Tibial nerve (tissue), 4 donors: ENCODE measurements at regions not wholly inside any gene's neighbourhood (a gene's known extent, or its start where the extent isn't known, plus 50 kb on each side); places are given as distances from the start of the nearest gene placed in this dataset.
"Not testable (repeated sequence)": the region's sequence is repeated elsewhere in the genome, so short reads cannot be mapped to it uniquely, and the experiment has no call there.

ENCODE experiments used
- DNase-seq, 2 donors: peaks; one replicate each; pipeline ENCODE4 v3.0.0-alpha.2; 2019; ENCODE audit warnings: low spot score in 2 of 2
- H3K27ac ChIP-seq, 4 donors: fragments of 200-600 bp; sonication (generic) in 3 of 4; one replicate each; pipeline ENCODE4 v1.5.1; 2017 to 2019; ENCODE audit warnings: mild to moderate bottlenecking in 1 of 4
- H3K27me3 ChIP-seq, 2 donors: fragments of 200-600 bp; sonication (generic) in 1 of 2; one replicate each; pipeline versions ENCODE4 v1.5.1 to v1.6.0; 2017 to 2019
- H3K36me3 ChIP-seq, 3 donors: fragments of 200-600 bp; sonication (generic); one replicate each; pipeline ENCODE4 v1.5.1; 2018 to 2019
- H3K4me1 ChIP-seq, 4 donors: fragments of 200-600 bp; sonication (generic) in 3 of 4; one replicate each; pipeline ENCODE4 v1.5.1; 2017 to 2019
- H3K4me3 ChIP-seq, 4 donors: fragments of 200-600 bp; sonication (generic) in 3 of 4; one replicate each; pipeline ENCODE4 v1.5.1; 2017 to 2019; ENCODE audit warnings: mild to moderate bottlenecking in 1 of 4, moderate library complexity in 1 of 4
- H3K9me3 ChIP-seq, 4 donors: fragments of 200-600 bp; sonication (generic) in 3 of 4; one replicate each; pipeline ENCODE4 v1.5.1; 2017 to 2019
- EP300 ChIP-seq, 2 donors: sonication (generic); formaldehyde crosslinking; IDR thresholded peaks; one replicate each; pipeline ENCODE4 v1.6.1; 2017; ENCODE audit warnings: antibody characterized with exemption in 2 of 2, mild to moderate bottlenecking in 1 of 2
- POLR2A ChIP-seq, 2 donors: fragments of 450-650 bp; IDR thresholded peaks; one replicate each; pipeline ENCODE4 v1.6.1; 2017; ENCODE audit warnings: antibody characterized with exemption in 2 of 2, mild to moderate bottlenecking in 2 of 2, moderate library complexity in 2 of 2
- WGBS, 2 donors: methylation state at CpG; one replicate each; pipeline ENCODE4 v1.1.5; 2018; 5-methylcytosine and 5-hydroxymethylcytosine counted together
- TF ChIP-seq, protein P1 (sequence below), 5 experiments: fragments of 200-600 bp in 3 of 5; fragments of 450-650 bp in 2 of 5; sonication (generic) in 3 of 5; IDR thresholded peaks; one replicate each; pipeline ENCODE4 v1.5.1; 2016 to 2019; ENCODE audit warnings: antibody characterized with exemption in 5 of 5, mild to moderate bottlenecking in 3 of 5, moderate library complexity in 2 of 5

DNA sequence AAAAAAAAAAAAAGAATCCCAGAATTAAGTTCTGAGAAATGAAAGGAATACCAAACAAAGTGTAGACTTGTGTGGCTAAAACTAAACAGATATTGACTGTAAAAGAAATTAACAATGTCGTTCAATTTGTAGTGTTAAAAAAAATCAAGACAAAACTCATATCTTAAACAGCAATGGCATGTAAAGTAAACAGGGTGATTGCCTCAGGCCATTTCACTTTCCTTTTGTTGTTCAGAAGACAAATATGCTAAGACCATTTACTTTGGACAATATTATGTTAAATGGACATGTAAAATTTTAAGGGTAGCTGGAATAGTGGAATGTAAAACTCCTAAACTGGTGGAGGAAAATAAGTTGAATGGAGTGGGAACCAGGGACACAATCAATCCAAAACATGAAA lies 139.1 kb downstream of the RTP4 start:
- DNase-seq, result no peak
- Histone ChIP-seq H3K4me3 (no peak overlapping the region), H3K4me1 (no peaks in the 10 kb centered on the region), H3K27me3 (no peaks in the 10 kb centered on the region), H3K9me3 (peaks cover 0 to 3% (median 0%) of the 10 kb centered on the region in 4 donors), H3K27ac (no peak overlapping the region), H3K36me3 (no peaks in the 10 kb centered on the region)
- TF ChIP-seq POLR2A (IDR thresholded peaks at IDR 0.05) (no peak), EP300 (IDR thresholded peaks at IDR 0.05) (no peak)
- TF ChIP-seq, protein P1, sequence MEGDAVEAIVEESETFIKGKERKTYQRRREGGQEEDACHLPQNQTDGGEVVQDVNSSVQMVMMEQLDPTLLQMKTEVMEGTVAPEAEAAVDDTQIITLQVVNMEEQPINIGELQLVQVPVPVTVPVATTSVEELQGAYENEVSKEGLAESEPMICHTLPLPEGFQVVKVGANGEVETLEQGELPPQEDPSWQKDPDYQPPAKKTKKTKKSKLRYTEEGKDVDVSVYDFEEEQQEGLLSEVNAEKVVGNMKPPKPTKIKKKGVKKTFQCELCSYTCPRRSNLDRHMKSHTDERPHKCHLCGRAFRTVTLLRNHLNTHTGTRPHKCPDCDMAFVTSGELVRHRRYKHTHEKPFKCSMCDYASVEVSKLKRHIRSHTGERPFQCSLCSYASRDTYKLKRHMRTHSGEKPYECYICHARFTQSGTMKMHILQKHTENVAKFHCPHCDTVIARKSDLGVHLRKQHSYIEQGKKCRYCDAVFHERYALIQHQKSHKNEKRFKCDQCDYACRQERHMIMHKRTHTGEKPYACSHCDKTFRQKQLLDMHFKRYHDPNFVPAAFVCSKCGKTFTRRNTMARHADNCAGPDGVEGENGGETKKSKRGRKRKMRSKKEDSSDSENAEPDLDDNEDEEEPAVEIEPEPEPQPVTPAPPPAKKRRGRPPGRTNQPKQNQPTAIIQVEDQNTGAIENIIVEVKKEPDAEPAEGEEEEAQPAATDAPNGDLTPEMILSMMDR (IDR thresholded peaks at IDR 0.05), result no peak
- WGBS, 2 donors, result 67 to 69% methylated on average over 1 of the region's 1 CpG

DNA sequence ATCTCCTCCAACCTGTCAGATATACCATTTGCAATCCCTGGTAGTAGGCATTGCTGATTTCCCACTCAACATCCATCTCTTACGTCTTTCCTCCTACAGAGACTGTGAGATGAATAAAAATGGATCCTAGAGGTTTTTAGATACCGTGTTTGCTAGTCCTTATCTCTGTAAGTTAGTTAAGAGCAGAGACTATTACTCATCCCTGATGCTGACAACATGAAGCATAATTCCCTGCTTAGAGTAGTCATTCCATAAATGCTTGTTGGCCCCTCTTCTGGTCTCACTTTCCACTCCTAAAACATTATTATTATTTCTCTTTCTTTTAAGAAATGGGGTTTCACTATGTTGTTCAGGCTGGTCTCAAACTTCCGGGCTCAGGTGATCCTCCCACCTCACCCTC lies 136.2 kb downstream of the RTP4 start:
- H3K9me3 ChIP-seq, result no peaks in the 10 kb centered on the region
- no peaks in the 10 kb centered on the region for H3K27me3 ChIP-seq
- WGBS, 2 donors, result 79 to 95% methylated on average over 3 of the region's 3 CpGs
- no peak for DNase-seq
- H3K27ac ChIP-seq, result no peak overlapping the region
- H3K36me3 ChIP-seq, result no peaks in the 10 kb centered on the region
- H3K4me3 ChIP-seq, result no peak overlapping the region
- H3K4me1 ChIP-seq, result no peaks in the 10 kb centered on the region
- TF ChIP-seq POLR2A (IDR thresholded peaks at IDR 0.05) (no peak), EP300 (IDR thresholded peaks at IDR 0.05) (no peak)
- TF ChIP-seq, protein P1 (IDR thresholded peaks at IDR 0.05), result no peak

DNA sequence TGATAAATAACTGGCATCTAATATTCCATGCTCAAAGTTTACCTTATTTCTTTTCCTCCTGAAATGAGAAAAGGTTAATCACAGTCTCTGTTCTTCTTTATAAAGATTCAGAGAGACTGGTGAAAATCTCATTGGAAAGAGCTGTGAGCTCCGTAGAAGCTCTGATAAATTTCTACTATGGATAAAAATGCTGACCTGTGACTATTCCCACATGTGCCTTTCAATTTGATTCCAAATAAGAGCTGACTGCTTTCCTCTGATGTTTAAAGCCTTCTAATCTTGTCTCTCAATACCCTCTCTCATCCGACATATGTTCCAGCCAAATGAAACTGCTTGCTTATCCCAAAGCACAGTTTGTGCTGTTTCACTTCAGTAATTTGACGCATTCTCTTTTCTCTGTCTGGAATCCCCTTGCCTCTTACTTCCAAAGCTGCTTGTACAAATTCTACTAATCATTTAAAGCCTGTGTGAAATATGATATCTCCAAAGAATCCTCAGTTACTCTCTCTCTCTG lies 130.1 kb downstream of the RTP4 start:
- H3K27me3 ChIP-seq, result no peaks in the 10 kb centered on the region
- peaks cover 0 to 4% (median 0%) of the 10 kb centered on the region in 4 donors for H3K9me3 ChIP-seq
- no peak overlapping the region for H3K27ac ChIP-seq
- H3K4me1 ChIP-seq, result peaks cover 0 to 7% (median 0%) of the 10 kb centered on the region in 4 donors
- H3K4me3 ChIP-seq, result no peak overlapping the region
- no peak for TF ChIP-seq EP300 (IDR thresholded peaks at IDR 0.05)
- TF ChIP-seq, protein P1 (IDR thresholded peaks at IDR 0.05), result no peak
- H3K36me3 ChIP-seq, result no peaks in the 10 kb centered on the region
- DNase-seq, result no peak
- WGBS, 2 donors, result 55 to 60% methylated on average over 3 of the region's 3 CpGs

DNA sequence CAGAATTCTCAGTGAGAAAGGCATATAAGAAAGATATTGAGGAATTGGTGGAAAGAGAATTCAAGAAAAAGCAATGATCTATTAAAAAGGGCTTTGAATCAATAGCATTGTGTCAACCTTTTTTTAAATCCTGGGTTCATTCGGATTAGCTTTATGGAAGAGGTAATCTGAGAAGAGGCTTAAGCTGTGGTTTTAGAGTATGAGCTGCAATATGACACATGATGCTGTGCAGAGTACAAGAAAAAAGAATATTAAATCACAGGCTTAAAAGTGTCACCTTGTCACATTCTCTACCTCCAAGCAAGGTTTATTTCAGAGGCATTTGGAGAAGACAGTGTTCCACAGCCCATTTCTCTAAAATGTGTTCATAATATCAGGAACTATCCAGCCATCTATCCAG lies 128.9 kb downstream of the RTP4 start:
- H3K4me1 ChIP-seq, result peaks cover 0 to 7% (median 0%) of the 10 kb centered on the region in 4 donors
- DNase-seq, result no peak
- no peak overlapping the region for H3K4me3 ChIP-seq
- H3K27me3 ChIP-seq, result no peaks in the 10 kb centered on the region
- peaks cover 0 to 9% (median 0%) of the 10 kb centered on the region in 4 donors for H3K9me3 ChIP-seq
- TF ChIP-seq POLR2A (IDR thresholded peaks at IDR 0.05), result no peak
- no peak for TF ChIP-seq EP300 (IDR thresholded peaks at IDR 0.05)
- TF ChIP-seq, protein P1 (IDR thresholded peaks at IDR 0.05), result no peak
- no peaks in the 10 kb centered on the region for H3K36me3 ChIP-seq
- H3K27ac ChIP-seq, result no peak overlapping the region
- 84 to 94% methylated on average over 1 of the region's 1 CpG for WGBS, 2 donors

DNA sequence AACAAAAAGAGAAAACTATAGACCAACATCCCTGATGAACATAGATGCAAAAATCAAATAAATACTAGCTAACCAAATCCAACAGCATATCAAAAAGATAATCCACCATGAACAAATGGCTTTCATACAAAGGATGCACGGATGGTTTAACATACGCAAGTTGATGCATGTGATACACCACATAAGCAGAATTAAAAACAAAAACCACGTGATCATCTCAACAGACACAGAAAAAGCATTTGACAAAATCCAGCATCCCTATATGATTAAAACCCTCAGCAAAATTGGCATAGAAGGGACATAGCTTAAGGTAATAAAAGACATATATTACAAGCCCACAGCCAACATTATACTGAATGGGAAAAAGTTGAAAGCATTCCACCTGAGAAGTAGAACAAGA lies 125.9 kb downstream of the RTP4 start:
- peaks cover 0 to 12% (median 0%) of the 10 kb centered on the region in 4 donors for H3K9me3 ChIP-seq
- DNase-seq, H3K27ac ChIP-seq, H3K4me1 ChIP-seq, H3K36me3 ChIP-seq, H3K27me3 ChIP-seq, H3K4me3 ChIP-seq: not testable (repeated sequence)
- 89 to 92% methylated on average over 3 of the region's 3 CpGs for WGBS, 2 donors

DNA sequence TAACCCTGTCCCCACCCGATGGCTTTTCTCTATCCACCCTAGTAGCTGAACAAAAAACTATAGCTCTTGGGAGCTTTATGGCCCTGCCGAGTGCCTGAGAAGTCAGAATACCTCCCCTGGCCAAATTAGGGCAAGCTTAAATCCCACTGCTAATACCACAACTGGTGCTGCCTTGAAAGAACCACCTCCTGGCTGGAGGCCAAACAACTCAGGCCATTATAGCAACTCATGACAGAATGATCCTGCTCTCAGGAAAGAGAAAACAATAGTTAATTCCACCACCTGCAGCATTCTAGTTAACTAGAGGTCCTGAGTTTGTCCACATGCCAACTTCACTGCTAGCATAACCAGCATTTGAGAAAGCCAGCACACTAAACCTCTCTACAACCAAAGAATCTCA lies 123.2 kb downstream of the RTP4 start:
- WGBS, 2 donors, result 78 to 86% methylated on average over 2 of the region's 2 CpGs
- Histone ChIP-seq H3K9me3 (peaks cover 0 to 12% (median 0%) of the 10 kb centered on the region in 4 donors), H3K4me3 (no peak overlapping the region), H3K4me1 (no peaks in the 10 kb centered on the region), H3K27ac (no peak overlapping the region), H3K36me3 (no peaks in the 10 kb centered on the region), H3K27me3 (no peaks in the 10 kb centered on the region)
- DNase-seq, result no peak
- TF ChIP-seq, protein P1 (IDR thresholded peaks at IDR 0.05), result no peak
- TF ChIP-seq EP300 (IDR thresholded peaks at IDR 0.05), result no peak
- no peak for TF ChIP-seq POLR2A (IDR thresholded peaks at IDR 0.05)
